Dermis blood vessel endothelial cell (primary cell): ENCODE measurements at regions not wholly inside any gene's neighbourhood (a gene's known extent, or its start where the extent isn't known, plus 50 kb on each side); places are given as distances from the start of the nearest gene placed in this dataset.
"Not testable (repeated sequence)": the region's sequence is repeated elsewhere in the genome, so short reads cannot be mapped to it uniquely, and the experiment has no call there.

Experiments used
- DNase-seq: peaks from one replicate; pipeline ENCODE4 v3.0.0; 2010

GRCh38 chr13:65592731-65593130, 1637.4 kb downstream of the PCDH9 start:
- no peak for DNase-seq

GRCh38 chr13:65585346-65585745, 1644.8 kb downstream of the PCDH9 start:
- DNase-seq: no peak

GRCh38 chr13:65584126-65584525, 1646.0 kb downstream of the PCDH9 start:
- DNase-seq: no peak

GRCh38 chr13:65582160-65582559, 1648.0 kb downstream of the PCDH9 start:
- DNase-seq: no peak

GRCh38 chr13:65564561-65564960, 1665.6 kb downstream of the PCDH9 start:
- DNase-seq: not testable (repeated sequence)

GRCh38 chr13:65562305-65562704, 1667.8 kb downstream of the PCDH9 start:
- no peak for DNase-seq

- no peak for DNase-seq
Measured at GRCh38 chr13:65560936-65561335, 1669.2 kb downstream of the PCDH9 start.

GRCh38 chr13:65555962-65556361, 1674.2 kb downstream of the PCDH9 start:
- no peak for DNase-seq

- DNase-seq: no peak
Measured at GRCh38 chr13:65553096-65553727, 1676.9 kb downstream of the PCDH9 start.

GRCh38 chr13:65551208-65551607, 1678.9 kb downstream of the PCDH9 start:
- DNase-seq: no peak

GRCh38 chr13:65540175-65540574, 1690.0 kb downstream of the PCDH9 start:
- no peak for DNase-seq

GRCh38 chr13:65535370-65535769, 1694.8 kb downstream of the PCDH9 start:
- no peak for DNase-seq

- DNase-seq: no peak
Measured at GRCh38 chr13:65532231-65532630, 1697.9 kb downstream of the PCDH9 start.

- DNase-seq: no peak
Measured at GRCh38 chr13:65530688-65531087, 1699.4 kb downstream of the PCDH9 start.

- no peak for DNase-seq
Measured at GRCh38 chr13:65529541-65529940, 1700.6 kb downstream of the PCDH9 start.

- no peak for DNase-seq
Measured at GRCh38 chr13:65508745-65509144, 1721.4 kb downstream of the PCDH9 start.

- DNase-seq: no peak
Measured at GRCh38 chr13:65508338-65508737, 1721.8 kb downstream of the PCDH9 start.

GRCh38 chr13:65505941-65506340, 1724.2 kb downstream of the PCDH9 start:
- no peak for DNase-seq

- no peak for DNase-seq
Measured at GRCh38 chr13:65504213-65504612, 1725.9 kb downstream of the PCDH9 start.

GRCh38 chr13:65500481-65500880, 1729.7 kb downstream of the PCDH9 start:
- no peak for DNase-seq

GRCh38 chr13:65499256-65499655, 1730.9 kb downstream of the PCDH9 start:
- DNase-seq: no peak

GRCh38 chr13:65497265-65497664, 1732.9 kb downstream of the PCDH9 start:
- DNase-seq: no peak

GRCh38 chr13:65490725-65491124, 1739.4 kb downstream of the PCDH9 start:
- not testable (repeated sequence) for DNase-seq

GRCh38 chr13:65488606-65489005, 1741.5 kb downstream of the PCDH9 start:
- DNase-seq: no peak

- no peak for DNase-seq
Measured at GRCh38 chr13:65479692-65480091, 1750.4 kb downstream of the PCDH9 start.
